ENCODE measurements at regions not wholly inside any gene's neighbourhood (a gene's known extent, or its start where the extent isn't known, plus 50 kb on each side); places are given as distances from the start of the nearest gene placed in this dataset.

DNA sequence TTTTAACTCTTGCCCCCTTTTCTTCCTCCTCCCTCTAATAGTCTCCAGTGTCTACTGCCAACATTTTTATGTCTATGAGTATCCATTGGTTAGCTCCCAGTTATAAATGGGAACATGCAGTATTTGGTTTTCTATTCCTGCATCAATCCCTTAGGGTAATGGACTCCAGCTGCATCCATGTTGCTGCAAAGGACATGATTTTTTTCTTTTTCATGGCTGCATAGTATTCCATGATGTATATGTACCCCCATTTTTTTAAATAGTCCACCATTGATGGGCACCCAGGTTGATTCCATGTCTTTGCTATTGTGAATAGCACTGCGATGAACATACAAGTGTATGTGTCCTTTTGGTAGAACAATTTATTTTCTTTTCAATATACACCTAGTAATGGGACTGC is 993.7 kb downstream of the EFNA5 start:
- WGBS (ENCODE audit: extremely low coverage, insufficient read length, low lambda C conversion rate) = no CpG with 5 or more reads among the region's 1 CpG

More for the DNA sequence above, 993.7 kb downstream of the EFNA5 start:
- no peak overlapping the region for H2BK12ac ChIP-seq (ENCODE audit: insufficient read length, low read depth, low read length)
- H2BK20ac ChIP-seq (ENCODE audit: low read depth, low read length, poor library complexity, severe bottlenecking) = no peak overlapping the region
- H4K5ac ChIP-seq (ENCODE audit: insufficient read length, low read depth, low read length) = no peak overlapping the region
- H3T11ph ChIP-seq (ENCODE audit: low read length) = no peak overlapping the region
- Mint-ChIP-seq H3K9me3 (peaks cover 2% of the 10 kb centered on the region in 2 experiments; a peak in 2 of 5 replicates), H3K4me3 (no peak overlapping the region), H3K4me1 (peaks cover 2 to 5% of the 10 kb centered on the region in 2 experiments), H3K27ac (no peak overlapping the region), H3K36me3 (ENCODE audit: insufficient read depth in 1 of 3, low read depth in 3 of 3) (no peaks in the 10 kb centered on the region), H3K27me3 (ENCODE audit: low read depth) (no peaks in the 10 kb centered on the region)
- H3K27me3 ChIP-seq (ENCODE audit: insufficient read depth, low read length) = no peaks in the 10 kb centered on the region
- H2BK120ac ChIP-seq (ENCODE audit: low read depth, low read length, poor library complexity, severe bottlenecking) = no peak overlapping the region
- no peaks in the 10 kb centered on the region for H3K9me3 ChIP-seq (ENCODE audit: control insufficient read depth, low read depth, low read length)
- no peak overlapping the region for H3K56ac ChIP-seq (ENCODE audit: insufficient read length, low read depth, low read length)
- H4K91ac ChIP-seq (ENCODE audit: insufficient read length, low read depth, low read length) = no peak overlapping the region
- no peak overlapping the region for H2AK5ac ChIP-seq (ENCODE audit: insufficient read length, low read length)
- DNase-seq = no peak
- H2AFZ ChIP-seq (ENCODE audit: low read length) = no peak overlapping the region
- no peak overlapping the region for H3K4ac ChIP-seq (ENCODE audit: low read depth, low read length)
- H2BK5ac ChIP-seq (ENCODE audit: insufficient read length, low read length) = no peak overlapping the region
- no peak overlapping the region for H3K9ac ChIP-seq (ENCODE audit: extremely low read depth, insufficient read length, low read length)
- no peak overlapping the region for H3K4me2 ChIP-seq (ENCODE audit: insufficient read depth, insufficient read length, low read length)
- no peaks in the 10 kb centered on the region for H4K20me1 ChIP-seq (ENCODE audit: control insufficient read depth, insufficient read depth, insufficient read length)
- H3K4me1 ChIP-seq (ENCODE audit: insufficient read depth, low read length) = no peaks in the 10 kb centered on the region
- H4K8ac ChIP-seq (replicated peaks; ENCODE audit: insufficient read length, low read depth, low read length) = no peak overlapping the region
- H3K27ac ChIP-seq (ENCODE audit: insufficient read length, low read depth, low read length) = no peak overlapping the region
- no peaks in the 10 kb centered on the region for H3K23me2 ChIP-seq (ENCODE audit: insufficient read length, low read depth, low read length, poor library complexity, severe bottlenecking)
- TF ChIP-seq, protein P1, sequence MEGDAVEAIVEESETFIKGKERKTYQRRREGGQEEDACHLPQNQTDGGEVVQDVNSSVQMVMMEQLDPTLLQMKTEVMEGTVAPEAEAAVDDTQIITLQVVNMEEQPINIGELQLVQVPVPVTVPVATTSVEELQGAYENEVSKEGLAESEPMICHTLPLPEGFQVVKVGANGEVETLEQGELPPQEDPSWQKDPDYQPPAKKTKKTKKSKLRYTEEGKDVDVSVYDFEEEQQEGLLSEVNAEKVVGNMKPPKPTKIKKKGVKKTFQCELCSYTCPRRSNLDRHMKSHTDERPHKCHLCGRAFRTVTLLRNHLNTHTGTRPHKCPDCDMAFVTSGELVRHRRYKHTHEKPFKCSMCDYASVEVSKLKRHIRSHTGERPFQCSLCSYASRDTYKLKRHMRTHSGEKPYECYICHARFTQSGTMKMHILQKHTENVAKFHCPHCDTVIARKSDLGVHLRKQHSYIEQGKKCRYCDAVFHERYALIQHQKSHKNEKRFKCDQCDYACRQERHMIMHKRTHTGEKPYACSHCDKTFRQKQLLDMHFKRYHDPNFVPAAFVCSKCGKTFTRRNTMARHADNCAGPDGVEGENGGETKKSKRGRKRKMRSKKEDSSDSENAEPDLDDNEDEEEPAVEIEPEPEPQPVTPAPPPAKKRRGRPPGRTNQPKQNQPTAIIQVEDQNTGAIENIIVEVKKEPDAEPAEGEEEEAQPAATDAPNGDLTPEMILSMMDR (conservative IDR thresholded peaks at IDR 0.05) = no peak
- H3K18ac ChIP-seq (ENCODE audit: insufficient read length, low read depth, low read length) = no peak overlapping the region
- no peak overlapping the region for H2BK15ac ChIP-seq (ENCODE audit: low read depth, low read length)
- H3K23ac ChIP-seq (ENCODE audit: insufficient read length, low read depth, low read length) = no peak overlapping the region
- no peak overlapping the region for H3K14ac ChIP-seq (ENCODE audit: insufficient read depth, low read length)
- no peaks in the 10 kb centered on the region for H3K79me2 ChIP-seq (ENCODE audit: insufficient read depth, low read length)
- no peaks in the 10 kb centered on the region for H3K79me1 ChIP-seq (ENCODE audit: insufficient read depth, low read depth, low read length, poor library complexity, severe bottlenecking)
